CD4-positive, alpha-beta T cell treated with Interleukin-2 at 100 ng/mL for 4 hours (primary cell): ENCODE measurements at regions not wholly inside any gene's neighbourhood (a gene's known extent, or its start where the extent isn't known, plus 50 kb on each side); places are given as distances from the start of the nearest gene placed in this dataset.

Experiments
- DNase-seq: peaks from one replicate; pipeline ENCODE4 v3.0.0-alpha.2; 2020; ENCODE audit warnings: low spot score

- no peak for DNase-seq
Observed at GRCh38 chr3:23644099-23644498, 161.7 kb upstream of the UBE2E1 start.

GRCh38 chr3:23644676-23645075 is 161.1 kb upstream of the UBE2E1 start:
- DNase-seq, result no peak

- no peak for DNase-seq
Observed at GRCh38 chr3:23645533-23646183, 160.1 kb upstream of the UBE2E1 start.

GRCh38 chr3:23646184-23646920 is 159.4 kb upstream of the UBE2E1 start:
- no peak for DNase-seq

- DNase-seq, result no peak
Observed at GRCh38 chr3:23647706-23648258, 158.0 kb upstream of the UBE2E1 start.

GRCh38 chr3:23648326-23648995 is 157.3 kb upstream of the UBE2E1 start:
- no peak for DNase-seq

- DNase-seq, result no peak
Observed at GRCh38 chr3:23648996-23649395, 156.8 kb upstream of the UBE2E1 start.

- no peak for DNase-seq
Observed at GRCh38 chr3:23649448-23649847, 156.3 kb upstream of the UBE2E1 start.

- DNase-seq, result no peak
Observed at GRCh38 chr3:23650371-23651140, 155.2 kb upstream of the UBE2E1 start.

GRCh38 chr3:23653647-23654525 is 151.9 kb upstream of the UBE2E1 start:
- no peak for DNase-seq

GRCh38 chr3:23654571-23654970 is 151.2 kb upstream of the UBE2E1 start:
- DNase-seq, result no peak

- no peak for DNase-seq
Observed at GRCh38 chr3:23655749-23656148, 150.0 kb upstream of the UBE2E1 start.

GRCh38 chr3:23656199-23656598 is 149.6 kb upstream of the UBE2E1 start:
- DNase-seq, result no peak

- DNase-seq, result no peak
Observed at GRCh38 chr3:23656821-23657220, 148.9 kb upstream of the UBE2E1 start.

GRCh38 chr3:23657647-23658046 is 148.1 kb upstream of the UBE2E1 start:
- no peak for DNase-seq

GRCh38 chr3:23659274-23659673 is 146.5 kb upstream of the UBE2E1 start:
- DNase-seq, result no peak

GRCh38 chr3:23659840-23660430 is 145.8 kb upstream of the UBE2E1 start:
- no peak for DNase-seq

- DNase-seq, result no peak
Observed at GRCh38 chr3:23662079-23662617, 143.6 kb upstream of the UBE2E1 start.

GRCh38 chr3:23663246-23663645 is 142.5 kb upstream of the UBE2E1 start:
- DNase-seq, result no peak

GRCh38 chr3:23663661-23664186 is 142.0 kb upstream of the UBE2E1 start:
- no peak for DNase-seq
